ENCODE measurements at regions not wholly inside any gene's neighbourhood (a gene's known extent, or its start where the extent isn't known, plus 50 kb on each side); places are given as distances from the start of the nearest gene placed in this dataset.
"Not testable (repeated sequence)": the region's sequence is repeated elsewhere in the genome, so short reads cannot be mapped to it uniquely, and the experiment has no call there.

- TF ChIP-seq CTCF, POLR2A (IDR thresholded peaks at IDR 0.05): not testable (repeated sequence)
Observed at GRCh38 chr1:120941066-120941465, 51.5 kb downstream of the PPIAL4A start.
